HuH-7.5 (cell line): ENCODE measurements at regions not wholly inside any gene's neighbourhood (a gene's known extent, or its start where the extent isn't known, plus 50 kb on each side); places are given as distances from the start of the nearest gene placed in this dataset.
"Not testable (repeated sequence)": the region's sequence is repeated elsewhere in the genome, so short reads cannot be mapped to it uniquely, and the experiment has no call there.

Experiments used
- DNase-seq: peaks from one replicate; pipeline ENCODE4 v3.0.0; 2011; ENCODE audit warnings: low spot score

- no peak for DNase-seq
These were observed 321.1 kb upstream of the PCDH18 start for GRCh38 chr4:137853424-137853823.

- no peak for DNase-seq
These were observed 320.0 kb upstream of the PCDH18 start for GRCh38 chr4:137852326-137852725.

- no peak for DNase-seq
These were observed 319.1 kb upstream of the PCDH18 start for GRCh38 chr4:137851435-137851834.

GRCh38 chr4:137827945-137828344 lies 295.7 kb upstream of the PCDH18 start:
- not testable (repeated sequence) for DNase-seq

GRCh38 chr4:137825505-137825904 lies 293.2 kb upstream of the PCDH18 start:
- DNase-seq = no peak

GRCh38 chr4:137823007-137823406 lies 290.7 kb upstream of the PCDH18 start:
- DNase-seq = no peak

GRCh38 chr4:137819964-137820383 lies 287.7 kb upstream of the PCDH18 start:
- DNase-seq = peak; percentile 7

GRCh38 chr4:137812258-137812657 lies 280.0 kb upstream of the PCDH18 start:
- no peak for DNase-seq

- no peak for DNase-seq
These were observed 274.1 kb upstream of the PCDH18 start for GRCh38 chr4:137806420-137806819.

- no peak for DNase-seq
These were observed 272.7 kb upstream of the PCDH18 start for GRCh38 chr4:137804906-137805495.

- no peak for DNase-seq
These were observed 268.6 kb upstream of the PCDH18 start for GRCh38 chr4:137800861-137801260.

- DNase-seq = no peak
These were observed 262.5 kb upstream of the PCDH18 start for GRCh38 chr4:137794764-137795254.

GRCh38 chr4:137789263-137789662 lies 257.0 kb upstream of the PCDH18 start:
- not testable (repeated sequence) for DNase-seq

- DNase-seq = not testable (repeated sequence)
These were observed 251.6 kb upstream of the PCDH18 start for GRCh38 chr4:137783923-137784322.

- DNase-seq = no peak
These were observed 243.4 kb upstream of the PCDH18 start for GRCh38 chr4:137775701-137776100.

GRCh38 chr4:137774501-137774900 lies 242.2 kb upstream of the PCDH18 start:
- no peak for DNase-seq

GRCh38 chr4:137768881-137769280 lies 236.6 kb upstream of the PCDH18 start:
- DNase-seq = no peak

- DNase-seq = no peak
These were observed 235.9 kb upstream of the PCDH18 start for GRCh38 chr4:137768196-137768595.

GRCh38 chr4:137762591-137762990 lies 230.3 kb upstream of the PCDH18 start:
- no peak for DNase-seq

GRCh38 chr4:137754652-137755471 lies 222.6 kb upstream of the PCDH18 start:
- DNase-seq = no peak

- no peak for DNase-seq
These were observed 217.2 kb upstream of the PCDH18 start for GRCh38 chr4:137749466-137749865.

GRCh38 chr4:137748616-137749015 lies 216.3 kb upstream of the PCDH18 start:
- DNase-seq = no peak

- no peak for DNase-seq
These were observed 207.8 kb upstream of the PCDH18 start for GRCh38 chr4:137740141-137740540.
